ENCODE measurements at regions not wholly inside any gene's neighbourhood (a gene's known extent, or its start where the extent isn't known, plus 50 kb on each side); places are given as distances from the start of the nearest gene placed in this dataset.
A peak's percentile ranks its signal among the peaks of the same experiment; 100 is the strongest.
"Not testable (repeated sequence)": the region's sequence is repeated elsewhere in the genome, so short reads cannot be mapped to it uniquely, and the experiment has no call there.

DNA sequence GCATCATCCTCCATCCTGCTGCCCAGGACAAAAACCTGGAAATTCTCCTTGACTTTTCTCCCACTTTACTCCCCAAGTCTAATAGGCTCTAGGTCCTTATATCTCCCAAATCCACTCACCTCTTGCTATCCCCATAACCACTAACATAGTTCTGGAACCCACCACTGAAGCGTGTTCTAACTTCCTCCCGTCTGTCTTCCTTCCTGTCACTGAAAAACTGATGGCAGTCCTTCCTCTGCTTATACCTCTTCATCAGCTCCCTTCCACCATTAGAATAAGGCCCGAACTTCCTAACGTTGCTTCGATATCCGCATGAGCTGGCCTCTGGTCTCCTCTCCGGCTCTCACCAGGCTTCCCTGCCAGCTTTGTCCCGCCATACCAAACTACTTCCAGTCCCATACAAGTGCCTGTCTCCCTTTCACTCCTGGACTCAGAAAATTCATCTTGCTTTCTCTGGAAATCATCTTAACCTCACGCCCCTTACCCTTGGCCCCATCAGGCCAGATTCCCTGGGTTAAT, 63.0 kb upstream of the BCL2L14 start:
- Mint-ChIP-seq H3K9me3 (peaks cover 15% of the 10 kb centered on the region), H3K4me3 (no peak overlapping the region), H3K27ac (no peak overlapping the region), H3K27me3 (ENCODE audit: low read depth, poor library complexity) (peaks cover 17% of the 10 kb centered on the region), H3K36me3 (ENCODE audit: low read depth) (no peaks in the 10 kb centered on the region), H3K4me1 (peaks cover 65% of the 10 kb centered on the region)
- TF ChIP-seq, protein P1, sequence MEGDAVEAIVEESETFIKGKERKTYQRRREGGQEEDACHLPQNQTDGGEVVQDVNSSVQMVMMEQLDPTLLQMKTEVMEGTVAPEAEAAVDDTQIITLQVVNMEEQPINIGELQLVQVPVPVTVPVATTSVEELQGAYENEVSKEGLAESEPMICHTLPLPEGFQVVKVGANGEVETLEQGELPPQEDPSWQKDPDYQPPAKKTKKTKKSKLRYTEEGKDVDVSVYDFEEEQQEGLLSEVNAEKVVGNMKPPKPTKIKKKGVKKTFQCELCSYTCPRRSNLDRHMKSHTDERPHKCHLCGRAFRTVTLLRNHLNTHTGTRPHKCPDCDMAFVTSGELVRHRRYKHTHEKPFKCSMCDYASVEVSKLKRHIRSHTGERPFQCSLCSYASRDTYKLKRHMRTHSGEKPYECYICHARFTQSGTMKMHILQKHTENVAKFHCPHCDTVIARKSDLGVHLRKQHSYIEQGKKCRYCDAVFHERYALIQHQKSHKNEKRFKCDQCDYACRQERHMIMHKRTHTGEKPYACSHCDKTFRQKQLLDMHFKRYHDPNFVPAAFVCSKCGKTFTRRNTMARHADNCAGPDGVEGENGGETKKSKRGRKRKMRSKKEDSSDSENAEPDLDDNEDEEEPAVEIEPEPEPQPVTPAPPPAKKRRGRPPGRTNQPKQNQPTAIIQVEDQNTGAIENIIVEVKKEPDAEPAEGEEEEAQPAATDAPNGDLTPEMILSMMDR (IDR thresholded peaks at IDR 0.05): no peak
- no peak for DNase-seq

DNA sequence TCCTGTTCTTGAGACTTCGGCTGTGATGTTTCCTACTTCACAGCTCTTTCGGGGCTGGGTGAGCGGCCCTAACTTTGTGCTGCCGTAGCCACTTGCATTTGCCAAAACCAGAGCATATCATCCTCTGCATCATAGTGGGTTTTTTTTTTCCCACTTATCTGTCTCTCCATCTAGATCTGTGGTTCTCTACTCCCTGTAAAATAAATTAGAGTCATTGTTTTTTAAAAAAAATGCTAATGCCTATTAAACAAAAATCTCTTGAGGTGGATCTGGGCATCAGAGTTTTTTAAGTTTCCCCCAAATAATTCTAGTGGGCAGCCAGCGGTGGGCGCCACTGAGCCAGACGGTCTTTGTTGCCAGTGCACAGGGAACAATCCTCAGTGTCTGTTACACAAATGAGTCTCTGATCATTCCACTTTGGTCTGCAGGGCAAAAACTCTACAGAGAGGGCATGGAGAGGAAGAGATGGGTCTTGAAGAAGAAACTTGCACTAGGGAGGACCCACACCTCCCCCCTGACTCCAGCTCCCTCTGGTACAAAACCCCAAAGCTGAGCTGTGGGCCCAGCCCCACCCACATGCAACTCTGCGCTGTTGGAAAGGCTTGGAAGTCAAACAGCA, 62.4 kb upstream of the BCL2L14 start:
- Mint-ChIP-seq H3K4me1 (peaks cover 65% of the 10 kb centered on the region), H3K27ac (peak overlapping the region; percentile 53), H3K27me3 (ENCODE audit: low read depth, poor library complexity) (peaks cover 17% of the 10 kb centered on the region), H3K4me3 (no peak overlapping the region), H3K36me3 (ENCODE audit: low read depth) (no peaks in the 10 kb centered on the region), H3K9me3 (peaks cover 15% of the 10 kb centered on the region)
- no peak for DNase-seq
- TF ChIP-seq, protein P1 (IDR thresholded peaks at IDR 0.05): no peak

DNA sequence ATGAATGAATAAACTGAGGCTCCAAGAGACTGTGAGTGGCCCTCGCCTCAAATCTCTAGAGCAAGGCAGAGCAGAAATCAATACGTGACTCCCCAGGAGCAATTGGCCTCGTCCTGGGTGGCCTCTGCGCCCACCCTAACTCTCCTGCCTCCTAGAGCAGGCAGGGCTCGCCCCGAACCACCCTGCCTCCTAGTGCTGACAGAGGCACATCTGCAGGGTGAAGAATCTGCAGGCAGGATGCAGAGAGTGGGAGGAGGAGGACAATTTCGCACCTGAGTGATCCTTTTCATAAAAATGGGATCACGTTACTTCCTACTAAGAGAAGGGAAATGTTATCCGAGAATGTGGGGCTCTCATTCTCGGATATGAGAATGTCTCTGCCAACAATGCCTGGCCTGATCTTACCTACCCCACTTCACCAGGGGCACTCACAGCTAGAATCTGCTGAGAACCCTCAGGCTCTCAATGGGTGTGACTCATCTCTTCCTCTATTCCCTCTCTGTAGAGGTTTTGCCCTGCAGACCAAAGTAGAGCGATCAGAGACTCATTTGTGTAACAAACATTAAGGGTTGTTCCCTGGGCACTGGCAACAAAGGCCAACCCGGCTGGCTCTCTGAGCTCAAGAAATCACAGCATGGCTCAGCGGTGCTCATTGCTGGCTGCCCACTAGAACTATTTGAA, 61.7 kb upstream of the BCL2L14 start:
- TF ChIP-seq, protein P1 (IDR thresholded peaks at IDR 0.05): no peak
- peaks cover 65% of the 10 kb centered on the region for H3K4me1 Mint-ChIP-seq
- H3K36me3 Mint-ChIP-seq (ENCODE audit: low read depth): no peaks in the 10 kb centered on the region
- DNase-seq: peak; percentile 57
- H3K27ac Mint-ChIP-seq: peak overlapping the region; percentile 41
- H3K27me3 Mint-ChIP-seq (ENCODE audit: low read depth, poor library complexity): peaks cover 17% of the 10 kb centered on the region
- no peak overlapping the region for H3K4me3 Mint-ChIP-seq
- H3K9me3 Mint-ChIP-seq: peaks cover 15% of the 10 kb centered on the region

DNA sequence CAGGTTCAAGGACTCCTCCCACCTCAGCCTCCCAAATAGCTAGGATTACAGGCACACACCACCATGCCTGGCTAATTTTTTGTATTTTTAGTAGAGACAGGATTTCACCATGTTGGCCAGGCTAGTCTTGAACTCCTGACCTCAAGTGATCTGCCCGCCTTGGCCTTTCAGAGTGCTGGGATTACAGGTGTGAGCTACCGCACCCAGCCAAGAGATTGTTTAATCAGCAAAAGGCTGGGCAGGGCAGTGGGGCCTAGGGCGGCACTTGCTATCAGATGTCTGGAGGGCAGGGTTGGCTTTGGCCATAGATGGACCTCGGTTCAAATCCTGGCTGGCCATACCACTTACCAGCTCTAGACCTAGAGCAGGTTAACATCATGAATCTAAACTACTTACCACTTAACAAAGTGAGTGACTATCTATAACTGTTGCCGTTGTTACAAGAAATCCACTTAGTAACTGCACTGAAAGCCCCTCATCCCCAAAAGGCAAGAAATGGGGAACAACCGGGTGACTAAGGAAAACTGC, 60.9 kb upstream of the BCL2L14 start:
- Mint-ChIP-seq H3K27ac (peak overlapping the region; percentile 41), H3K4me1 (peaks cover 64% of the 10 kb centered on the region), H3K9me3 (peaks cover 10% of the 10 kb centered on the region), H3K27me3 (ENCODE audit: low read depth, poor library complexity) (peaks cover 14% of the 10 kb centered on the region)
- H3K4me3 Mint-ChIP-seq; H3K36me3 Mint-ChIP-seq (ENCODE audit: low read depth); DNase-seq: not testable (repeated sequence)

DNA sequence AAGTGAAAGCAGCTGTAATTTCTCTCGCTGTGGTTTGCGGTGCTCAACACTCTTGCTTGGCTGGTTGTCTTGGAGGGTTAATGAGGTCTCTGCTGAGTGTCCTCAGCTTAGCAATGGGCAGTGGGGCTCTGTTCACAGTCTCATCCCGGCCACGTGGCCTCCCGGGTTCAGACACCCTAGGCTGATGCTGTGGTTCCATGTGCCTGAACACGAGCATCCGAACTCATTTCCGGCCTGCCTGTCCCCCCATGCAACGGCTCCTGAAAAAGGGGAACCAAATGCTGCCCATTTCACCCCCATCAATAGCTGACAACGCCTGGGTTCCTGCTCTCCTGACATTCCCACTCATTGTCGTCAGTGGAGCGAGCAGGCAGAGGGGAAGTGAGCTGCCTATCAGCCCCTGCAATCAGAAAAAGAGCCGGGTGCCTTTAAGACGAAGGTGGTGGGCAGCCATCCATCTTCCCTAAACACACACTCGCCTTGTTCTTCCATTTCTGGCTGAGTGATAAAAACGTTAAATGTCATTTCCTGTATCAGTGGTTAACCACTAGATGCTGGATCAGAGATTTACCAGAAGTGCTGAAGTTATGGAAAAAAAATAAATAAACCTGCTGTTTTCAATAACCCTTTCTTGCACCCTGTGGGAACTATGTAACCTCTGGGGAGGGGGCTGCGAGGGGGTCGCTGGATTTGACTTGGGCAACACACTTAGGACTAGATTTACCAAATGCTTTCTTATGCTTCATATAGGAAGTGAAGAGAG, 60.3 kb upstream of the BCL2L14 start:
- Mint-ChIP-seq H3K9me3 (peaks cover 5% of the 10 kb centered on the region), H3K4me1 (peaks cover 59% of the 10 kb centered on the region), H3K27ac (peak overlapping the region; percentile 80), H3K36me3 (ENCODE audit: low read depth) (no peaks in the 10 kb centered on the region), H3K4me3 (peak overlapping the region; percentile 21), H3K27me3 (ENCODE audit: low read depth, poor library complexity) (peaks cover 11% of the 10 kb centered on the region)
- no peak for DNase-seq
- TF ChIP-seq, protein P1 (IDR thresholded peaks at IDR 0.05): no peak

DNA sequence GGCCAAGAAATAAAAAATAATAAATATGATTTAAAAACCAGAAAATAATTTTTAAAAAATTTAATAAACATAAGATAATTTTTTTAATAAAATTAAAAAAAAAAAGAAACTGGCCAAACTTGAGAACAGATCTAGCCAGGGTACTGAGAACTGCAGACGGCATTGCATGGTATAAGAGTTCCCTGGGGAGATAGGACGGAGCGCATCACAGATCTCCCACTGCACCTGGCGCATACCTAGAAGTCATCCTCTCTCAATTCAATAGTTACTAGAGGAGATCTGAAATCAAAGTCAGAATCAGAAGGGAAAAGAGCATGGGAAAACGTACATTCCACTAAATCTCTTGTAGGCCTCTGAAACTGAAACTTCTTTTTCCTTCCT, 58.9 kb upstream of the BCL2L14 start:
- Mint-ChIP-seq H3K36me3 (ENCODE audit: low read depth) (no peaks in the 10 kb centered on the region), H3K4me1 (peaks cover 61% of the 10 kb centered on the region), H3K4me3 (no peak overlapping the region), H3K27ac (no peak overlapping the region), H3K27me3 (ENCODE audit: low read depth, poor library complexity) (peaks cover 11% of the 10 kb centered on the region), H3K9me3 (no peaks in the 10 kb centered on the region)
- DNase-seq: no peak
- TF ChIP-seq, protein P1 (IDR thresholded peaks at IDR 0.05): no peak

All from nephron progenitor cell (in vitro differentiated cells).